GM21723 (cell line): ENCODE measurements at regions not wholly inside any gene's neighbourhood (a gene's known extent, or its start where the extent isn't known, plus 50 kb on each side); places are given as distances from the start of the nearest gene placed in this dataset.
A peak's percentile ranks its signal among the peaks of the same experiment; 100 is the strongest.

Source experiments
- ATAC-seq: cut with Tn5 transposase; IDR thresholded peaks from one replicate; pipeline ENCODE4 v1.9.1; 2021; ENCODE audit warnings: mild to moderate bottlenecking, moderate library complexity; ENCODE audit not compliant: unreplicated experiment

DNA sequence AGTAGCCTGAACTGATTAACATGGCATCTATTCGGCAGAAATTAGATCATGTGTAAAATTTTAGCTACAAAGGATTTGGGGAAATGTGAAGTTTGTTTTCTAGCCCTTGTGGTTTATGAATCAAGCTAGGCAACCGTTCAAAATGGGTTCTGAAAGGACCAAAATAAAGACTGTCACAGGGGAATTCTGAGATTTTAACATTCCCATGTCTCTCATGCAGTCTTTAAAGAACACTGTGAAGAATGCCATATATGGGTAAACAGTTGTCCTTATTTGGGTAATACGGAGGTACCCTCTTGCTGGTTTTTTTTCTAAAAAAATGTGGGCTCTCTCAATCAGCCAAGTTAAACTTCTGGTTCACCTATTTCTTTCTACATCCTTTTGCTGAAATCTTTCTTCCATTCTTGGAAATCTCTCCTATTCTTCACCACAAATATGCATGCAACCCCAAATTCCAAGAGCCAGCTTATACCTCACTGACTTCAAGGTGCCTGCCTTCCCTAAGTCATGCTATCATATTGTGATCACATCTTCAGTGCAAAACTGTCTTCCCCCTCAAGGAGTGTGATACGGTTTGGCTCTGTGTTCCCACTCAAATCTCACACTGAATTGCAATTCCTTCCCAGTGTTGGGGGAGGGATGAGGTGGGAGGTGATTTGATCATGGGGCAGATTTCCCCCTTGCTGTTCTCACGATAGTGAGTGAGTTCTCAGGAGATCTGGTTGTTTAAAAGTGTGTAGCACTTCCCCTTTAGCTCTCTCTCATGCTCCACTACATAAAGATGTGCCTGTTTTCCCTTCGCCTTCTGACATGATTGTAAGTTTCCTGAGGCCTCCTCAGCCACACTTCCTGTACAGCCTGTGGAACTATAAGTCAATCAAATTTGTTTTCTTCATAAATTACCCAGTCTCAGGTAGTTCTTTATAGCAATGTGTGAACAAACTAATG lies 308.7 kb downstream of the TTLL7 start:
- ATAC-seq: no peak

DNA sequence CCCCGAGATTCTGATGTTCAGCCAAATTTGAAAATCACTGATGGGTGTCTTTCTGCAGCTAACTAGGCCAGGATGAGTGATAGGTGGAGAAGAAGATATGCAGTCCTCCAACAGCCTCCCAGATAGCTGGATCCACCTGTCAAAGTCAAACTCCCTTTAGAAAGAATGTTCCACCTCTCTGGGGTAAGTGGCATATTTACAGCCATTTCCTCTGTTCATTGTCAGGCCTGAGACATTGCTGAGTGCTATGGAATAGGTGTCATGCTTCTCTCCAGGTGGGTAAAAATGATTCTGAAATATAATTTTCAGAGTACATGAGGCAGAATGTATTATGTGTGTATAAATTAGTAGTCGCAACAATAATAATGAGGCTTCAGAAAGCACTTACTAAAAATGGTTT lies 316.8 kb downstream of the TTLL7 start:
- no peak for ATAC-seq

DNA sequence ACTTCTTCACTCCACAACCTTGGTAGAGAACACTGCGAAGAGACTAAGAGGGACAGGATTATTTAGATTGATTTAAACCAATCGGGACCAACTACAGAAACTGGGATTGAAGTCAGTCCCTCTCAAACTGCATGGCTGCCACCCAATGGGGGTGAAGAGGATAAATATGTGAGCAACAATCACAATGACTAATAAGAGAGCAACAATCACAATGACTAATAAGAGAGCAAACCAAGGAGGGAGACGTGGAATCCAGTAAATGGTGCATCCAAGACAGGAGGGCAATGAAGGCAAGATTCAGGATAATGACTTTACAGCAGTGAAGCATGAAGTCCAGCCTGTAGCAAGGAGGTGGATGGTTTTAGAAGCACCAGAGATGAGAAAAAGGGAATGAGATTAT lies 322.8 kb downstream of the TTLL7 start:
- no peak for ATAC-seq

DNA sequence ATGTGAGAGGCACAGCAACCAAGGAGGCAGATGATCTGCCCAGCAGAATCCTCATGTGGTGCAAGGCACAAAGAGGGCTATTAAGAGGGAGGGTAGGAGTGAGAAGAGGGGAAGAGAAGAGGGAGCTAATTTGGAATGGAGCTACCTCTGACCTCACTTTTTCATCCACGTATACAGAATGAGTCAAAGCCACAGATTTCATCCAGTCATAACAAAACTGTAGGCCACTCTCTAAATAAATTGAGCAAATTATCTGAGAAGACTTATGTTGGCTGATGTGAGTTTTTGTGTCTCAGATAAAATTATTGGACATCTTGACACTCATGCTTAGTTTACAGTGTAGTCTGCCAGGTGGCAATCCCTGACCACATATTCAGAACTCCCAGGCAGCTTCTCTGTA lies 325.6 kb downstream of the TTLL7 start:
- ATAC-seq: peak; percentile 78

DNA sequence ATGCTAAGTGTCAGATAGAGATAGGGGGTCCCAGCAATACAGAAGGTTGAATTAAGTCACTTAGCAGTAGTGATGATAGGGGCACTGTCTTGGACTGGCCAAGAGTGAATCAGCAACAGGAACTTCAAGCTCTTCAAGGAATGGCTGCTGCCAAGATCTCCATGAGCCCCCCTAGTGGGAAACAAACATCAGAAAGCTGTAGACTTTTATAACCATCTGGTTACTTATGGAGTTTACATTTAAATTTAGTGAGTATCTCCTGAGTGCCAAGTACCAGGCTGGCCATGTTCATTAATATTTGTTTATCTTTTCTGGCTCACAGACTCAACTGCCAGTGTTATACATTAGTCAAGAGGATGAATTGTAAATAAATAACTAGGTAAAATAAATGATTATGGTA lies 327.3 kb downstream of the TTLL7 start:
- no peak for ATAC-seq

DNA sequence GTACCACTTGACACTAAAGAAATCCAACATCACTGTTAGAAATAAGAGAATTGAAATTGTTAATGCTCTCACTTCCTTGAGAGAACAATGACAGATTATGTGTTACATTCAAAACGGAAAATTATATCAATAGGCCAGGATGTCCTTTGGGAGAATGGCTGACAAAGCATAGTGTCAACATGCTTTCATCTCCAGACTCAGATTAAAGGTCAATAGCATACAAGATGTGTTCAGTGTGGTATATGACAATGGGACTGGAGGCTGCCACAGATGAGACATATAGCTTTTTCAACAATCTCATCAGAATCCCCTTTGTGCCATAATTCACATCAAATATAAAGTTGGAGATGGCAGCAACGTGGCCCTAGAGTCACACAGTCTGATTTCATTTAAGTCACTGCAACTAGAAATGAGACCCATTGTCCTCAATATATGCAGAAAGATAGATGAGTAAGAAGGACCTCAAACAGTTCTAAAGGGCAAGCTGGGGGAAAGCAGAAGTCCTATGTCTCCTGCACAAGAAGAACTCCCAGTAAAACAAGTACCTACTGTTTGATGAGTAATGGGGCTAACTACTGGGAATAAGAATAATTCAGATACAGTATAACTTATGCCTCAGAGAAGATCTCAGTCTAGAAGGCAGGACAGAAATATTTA lies 327.9 kb downstream of the TTLL7 start:
- ATAC-seq: no peak

DNA sequence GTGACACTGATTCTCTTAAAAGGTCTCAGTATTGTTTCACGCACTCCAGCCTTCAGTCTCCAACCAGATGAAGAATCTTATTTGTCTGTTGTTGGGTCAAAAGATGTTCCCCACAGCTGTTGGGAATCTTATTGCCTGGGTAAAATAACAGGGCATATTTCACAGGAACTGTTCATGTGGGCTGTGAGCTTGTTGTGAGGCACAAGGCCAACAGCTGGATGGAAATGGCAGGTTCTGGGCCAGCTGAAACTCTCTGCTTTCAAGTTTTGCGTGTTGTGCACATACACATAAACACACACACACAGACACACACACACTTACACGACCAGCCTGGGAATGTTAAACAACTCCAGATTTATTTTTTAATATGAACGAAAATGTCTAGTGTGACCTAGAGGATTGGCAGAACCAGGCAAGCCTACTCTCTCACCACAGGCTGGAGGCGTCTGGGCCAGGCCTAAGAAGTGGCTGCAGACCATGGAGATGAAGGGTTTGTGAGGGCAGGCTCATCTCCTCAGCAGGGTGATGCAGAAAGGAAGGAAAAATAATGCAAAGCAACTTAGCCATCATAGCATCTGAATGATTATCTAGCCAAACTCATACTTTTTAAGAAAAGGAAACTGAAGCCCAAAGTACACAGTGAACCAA lies 357.0 kb downstream of the TTLL7 start:
- no peak for ATAC-seq

DNA sequence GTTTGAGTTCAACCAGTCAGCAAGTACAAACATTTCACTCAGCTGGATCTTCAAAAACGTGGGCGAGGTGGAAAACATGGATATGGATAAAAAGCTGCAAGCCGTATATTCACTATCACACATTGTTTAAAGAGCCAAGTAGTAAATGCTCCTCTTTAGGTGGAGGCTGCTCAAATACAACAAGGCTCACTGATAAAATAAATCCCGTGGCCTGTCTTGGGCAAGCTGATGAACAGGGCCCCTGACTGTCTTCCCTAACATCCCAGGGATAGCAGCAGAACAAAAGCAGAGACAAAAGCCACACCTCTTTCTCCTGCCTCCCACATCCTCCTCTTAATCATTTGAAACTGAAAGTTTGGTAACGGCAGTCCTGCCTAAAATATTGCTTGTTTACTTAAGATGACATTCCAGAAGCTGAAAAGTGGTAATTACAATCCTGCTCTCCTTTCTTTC lies 357.7 kb downstream of the TTLL7 start:
- no peak for ATAC-seq

DNA sequence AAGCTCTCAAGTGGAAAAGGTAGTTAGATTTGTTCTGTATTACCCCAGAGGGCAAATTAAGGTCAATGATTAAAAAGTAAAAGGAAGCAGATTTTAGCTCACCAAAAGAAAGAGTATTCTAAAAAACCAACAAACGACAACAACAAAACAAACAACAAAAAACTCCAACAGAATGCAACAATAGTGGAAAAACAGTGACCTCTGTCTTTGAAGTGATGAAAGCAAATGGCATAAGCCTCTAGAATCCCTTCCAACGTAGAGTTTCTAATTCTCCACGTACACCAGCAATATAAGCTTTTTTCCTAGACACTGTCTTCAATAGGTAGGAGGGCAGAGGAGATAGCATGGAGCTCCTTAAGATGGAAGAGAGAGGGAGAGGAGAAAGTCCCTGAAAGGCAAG lies 359.1 kb downstream of the TTLL7 start:
- ATAC-seq: no peak

DNA sequence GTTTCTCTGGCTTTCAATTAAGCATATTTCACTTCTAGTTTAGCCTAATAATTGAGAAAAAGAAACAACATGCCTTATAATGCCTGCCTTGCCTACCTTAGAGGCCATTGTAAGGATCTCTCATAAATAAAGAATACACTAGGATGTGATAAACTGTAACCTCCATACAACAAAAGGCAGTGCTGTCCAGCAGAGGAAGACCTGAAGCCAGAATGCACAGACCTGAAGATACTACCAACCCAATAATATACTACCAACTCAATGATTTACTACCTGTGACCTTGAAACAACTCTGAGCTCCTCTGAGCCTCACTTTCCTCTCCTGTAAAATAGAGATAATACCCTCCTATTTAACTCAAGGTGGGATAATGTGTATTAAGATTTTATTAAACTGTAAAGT lies 361.3 kb downstream of the TTLL7 start:
- ATAC-seq: no peak

DNA sequence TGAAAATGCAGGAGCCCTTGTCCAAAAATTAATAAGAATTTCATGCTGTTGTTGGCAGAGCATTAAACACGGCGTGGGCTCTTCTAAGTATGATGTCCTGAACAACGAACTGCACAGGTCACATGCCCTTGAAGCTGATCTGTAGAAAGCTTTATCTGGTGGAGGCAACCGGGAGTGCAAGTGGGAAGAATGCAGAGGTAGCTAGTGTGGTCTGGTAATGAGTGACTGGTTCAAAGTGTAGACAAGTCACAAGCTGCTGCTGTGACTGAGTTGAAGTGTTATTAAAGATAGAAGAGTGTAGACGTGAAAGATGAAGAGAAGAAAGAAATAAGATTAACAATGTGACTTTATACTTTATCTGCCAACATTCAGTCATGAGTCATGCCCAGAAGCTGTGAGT lies 361.9 kb downstream of the TTLL7 start:
- ATAC-seq: no peak

DNA sequence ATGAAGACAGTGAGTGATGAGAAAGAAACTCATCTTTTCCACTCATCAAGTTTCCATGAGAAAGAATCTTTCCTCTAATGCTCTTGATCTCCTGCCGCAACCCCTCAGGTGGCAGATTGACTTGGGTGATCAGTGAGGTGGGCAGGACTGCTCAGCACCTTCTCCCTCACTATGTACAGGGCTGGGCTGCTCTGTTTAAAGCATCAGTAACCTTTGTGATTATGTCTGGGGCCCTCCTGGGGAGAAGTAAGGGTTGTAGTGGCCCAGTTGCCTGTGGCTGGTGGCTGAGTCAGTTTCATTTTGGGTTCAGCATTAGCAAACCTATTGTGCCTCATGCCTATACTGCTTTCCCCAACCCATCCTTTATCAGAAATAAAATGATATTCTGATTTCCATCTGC lies 366.0 kb downstream of the TTLL7 start:
- no peak for ATAC-seq

DNA sequence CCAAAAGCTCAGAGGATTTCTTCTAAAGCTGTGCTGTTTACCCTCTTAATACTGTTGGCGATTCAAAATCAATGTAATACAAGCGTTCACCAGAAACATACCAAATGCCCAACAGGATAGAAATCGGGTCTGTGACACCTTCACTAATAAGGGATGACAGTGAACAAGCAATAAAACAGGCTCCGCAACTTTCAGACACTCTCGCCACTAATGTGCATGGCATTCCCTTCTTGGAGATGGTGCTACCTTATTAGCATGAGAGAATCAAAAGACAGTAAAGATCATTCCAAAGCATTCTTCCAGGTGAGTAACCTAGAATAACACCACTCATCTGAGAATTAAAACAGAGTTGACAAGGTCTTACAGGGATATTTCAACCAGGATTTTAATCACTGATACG lies 367.1 kb downstream of the TTLL7 start:
- no peak for ATAC-seq

DNA sequence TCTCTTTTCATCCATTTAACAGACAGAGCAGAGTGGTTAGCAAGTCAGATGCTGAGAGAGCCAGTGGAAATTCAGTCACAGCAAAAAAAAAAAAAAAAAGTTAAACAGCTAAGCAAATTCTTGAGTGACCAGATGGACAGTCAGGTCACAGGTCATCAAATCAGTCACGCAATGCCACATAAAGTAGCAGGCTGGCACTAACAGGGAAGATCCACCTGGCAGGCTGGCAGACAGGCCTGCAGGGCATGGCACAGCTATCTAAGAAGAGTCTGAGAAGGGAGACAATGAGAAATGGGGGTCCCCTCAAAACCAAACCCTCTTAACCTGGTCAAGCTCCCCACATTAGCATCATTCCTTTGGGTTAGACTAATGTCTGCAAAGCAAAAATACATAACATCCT lies 371.9 kb downstream of the TTLL7 start:
- no peak for ATAC-seq

DNA sequence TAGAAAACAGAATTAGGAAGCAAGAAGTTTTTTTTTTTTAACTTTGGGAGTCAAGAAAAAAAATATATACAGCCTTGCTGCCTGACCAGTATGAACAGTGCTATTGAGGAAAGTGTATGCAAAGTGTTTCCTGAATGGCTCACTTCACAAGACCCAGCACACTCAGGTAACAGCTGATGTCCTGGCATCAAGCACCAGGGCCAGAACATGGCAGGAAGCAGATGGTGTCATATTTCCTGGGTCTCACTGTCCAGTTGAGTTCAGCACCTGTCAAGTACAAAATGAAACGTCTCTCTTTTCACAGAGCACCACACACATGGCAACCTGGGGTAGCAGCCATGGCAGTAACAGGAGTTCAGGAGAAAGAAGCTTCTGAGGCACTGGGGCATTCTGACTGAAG lies 372.3 kb downstream of the TTLL7 start:
- ATAC-seq: no peak

DNA sequence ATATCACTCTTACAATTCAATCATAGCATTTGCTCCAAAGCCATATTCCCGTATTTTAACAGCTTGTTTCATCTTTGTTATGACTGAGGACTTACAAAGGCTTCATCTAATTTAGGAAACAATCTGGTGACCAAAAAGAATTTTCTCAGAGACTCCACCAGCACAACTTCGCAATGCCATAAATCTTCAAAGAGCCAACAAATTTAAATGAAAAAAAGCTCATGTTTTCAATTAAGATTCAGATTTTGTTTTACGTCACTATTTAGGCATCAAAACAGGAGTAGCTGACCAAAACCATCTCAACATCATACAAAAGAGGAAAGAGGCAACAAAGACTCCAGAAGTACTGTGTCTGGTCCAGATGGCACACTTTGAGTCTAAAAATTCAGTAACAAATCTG lies 373.3 kb downstream of the TTLL7 start:
- no peak for ATAC-seq

DNA sequence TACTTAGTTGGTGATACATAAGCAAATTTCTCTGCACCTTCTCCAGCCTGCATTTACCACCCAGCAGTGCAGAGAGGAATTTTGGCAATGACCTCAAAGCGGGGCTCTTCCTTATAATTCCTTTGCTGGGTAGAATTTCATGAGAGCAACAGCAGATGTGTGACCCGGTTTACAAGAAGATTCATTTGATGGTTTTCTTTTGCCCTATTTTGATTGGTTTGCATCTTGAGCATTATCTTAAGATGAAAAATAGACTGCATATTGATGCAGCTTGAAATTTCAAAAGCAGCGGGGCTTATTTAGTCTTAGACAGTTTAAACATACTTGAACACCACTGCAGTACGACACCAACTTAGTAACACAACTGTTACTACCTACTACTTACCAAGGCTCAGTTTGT lies 378.9 kb downstream of the TTLL7 start:
- no peak for ATAC-seq

DNA sequence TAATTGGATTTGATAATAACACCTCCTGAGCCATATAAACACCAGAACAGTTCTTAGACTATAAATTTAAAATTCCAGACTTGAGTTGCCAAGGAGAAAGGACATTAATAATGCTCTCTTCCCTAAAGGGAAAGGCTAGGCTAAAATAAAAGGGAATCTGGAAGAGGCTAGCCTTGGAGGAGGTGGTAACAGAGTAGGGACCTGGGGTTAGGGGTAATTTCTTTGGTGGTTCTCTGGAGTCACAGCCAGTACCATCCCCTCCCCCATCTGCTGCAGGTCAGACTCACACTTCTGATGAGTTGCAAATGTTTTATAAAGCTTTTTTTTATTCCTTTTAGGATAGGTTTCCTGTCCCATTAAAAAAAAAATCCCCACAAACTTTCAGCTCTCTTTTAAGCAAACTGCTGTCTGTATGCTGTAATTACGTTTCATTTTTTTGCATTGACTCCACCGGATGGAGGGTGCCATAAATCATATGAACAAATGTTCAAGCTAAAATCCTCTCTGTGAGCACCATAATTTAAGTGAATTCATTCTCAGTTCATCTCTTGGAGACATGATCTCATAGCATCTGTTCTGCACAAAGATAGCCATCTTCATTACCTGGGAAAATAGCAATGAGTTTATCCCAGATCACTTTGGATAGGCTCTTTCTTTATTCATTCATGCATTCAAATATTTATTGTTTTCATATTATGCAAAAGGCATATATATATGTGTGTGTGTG lies 379.6 kb downstream of the TTLL7 start:
- ATAC-seq: no peak

DNA sequence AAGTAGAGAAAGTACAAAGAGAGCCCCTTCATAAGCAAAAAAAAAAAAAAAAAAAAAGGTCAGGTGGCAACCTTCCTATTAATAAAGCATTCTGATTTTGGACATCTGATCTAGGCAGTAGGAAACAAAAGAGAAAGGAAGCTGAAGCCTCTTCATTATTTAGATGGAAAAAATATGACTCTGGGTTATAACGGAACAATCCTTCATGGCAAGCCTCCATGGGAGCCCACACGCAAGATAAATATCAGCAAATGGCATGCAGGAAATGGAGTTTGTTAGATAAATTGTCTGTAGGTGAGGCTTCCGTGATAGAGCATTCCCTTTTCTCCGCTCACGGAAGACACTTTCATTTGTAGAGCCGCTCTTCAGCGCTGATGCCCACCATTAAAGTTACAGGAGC lies 381.0 kb downstream of the TTLL7 start:
- no peak for ATAC-seq

DNA sequence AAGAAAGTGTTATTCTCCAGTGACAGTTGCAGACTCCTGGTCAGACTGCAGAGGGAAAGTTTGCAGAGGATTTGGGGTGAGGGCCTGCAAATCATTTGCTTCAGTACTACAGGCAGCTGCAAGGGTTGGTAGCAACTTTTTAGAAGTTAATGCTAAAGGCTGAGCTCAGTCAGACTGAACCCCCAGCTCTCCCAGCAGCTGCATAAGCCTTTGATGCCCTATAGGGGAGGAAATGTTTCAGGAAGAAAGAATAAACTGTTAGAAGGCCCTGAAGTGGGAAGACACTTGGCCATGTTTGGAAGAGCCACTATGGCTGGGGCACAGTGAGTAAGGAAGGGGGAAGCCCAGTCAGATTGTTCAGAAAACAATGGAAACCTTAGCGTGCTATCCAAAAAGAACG lies 383.6 kb downstream of the TTLL7 start:
- no peak for ATAC-seq

DNA sequence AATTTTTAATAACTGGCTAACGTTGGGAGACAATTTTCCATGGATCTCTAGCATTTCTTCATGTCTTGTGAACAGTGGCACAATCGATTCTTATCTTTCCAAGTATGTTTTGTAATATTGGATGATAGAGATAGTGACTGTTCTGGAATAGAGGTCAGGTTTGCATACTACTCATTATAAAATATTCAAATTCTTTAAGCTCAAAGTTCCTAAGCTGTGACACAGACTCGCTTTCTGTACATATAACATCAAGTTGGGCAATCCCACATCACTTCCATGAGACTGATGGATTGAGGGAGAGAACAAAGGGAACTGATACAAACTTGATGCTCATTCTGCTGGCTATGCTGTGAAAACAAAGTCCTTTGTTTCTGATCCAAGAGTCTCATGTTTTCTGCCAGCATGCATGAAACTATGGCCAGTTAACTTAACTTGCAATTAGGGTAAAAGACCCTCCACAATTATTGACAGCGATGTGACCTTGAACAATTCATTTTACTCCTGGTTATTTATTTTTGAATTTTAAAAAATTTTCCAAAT lies 392.4 kb downstream of the TTLL7 start:
- no peak for ATAC-seq
